ENCODE measurements at regions not wholly inside any gene's neighbourhood (a gene's known extent, or its start where the extent isn't known, plus 50 kb on each side); places are given as distances from the start of the nearest gene placed in this dataset.

DNA sequence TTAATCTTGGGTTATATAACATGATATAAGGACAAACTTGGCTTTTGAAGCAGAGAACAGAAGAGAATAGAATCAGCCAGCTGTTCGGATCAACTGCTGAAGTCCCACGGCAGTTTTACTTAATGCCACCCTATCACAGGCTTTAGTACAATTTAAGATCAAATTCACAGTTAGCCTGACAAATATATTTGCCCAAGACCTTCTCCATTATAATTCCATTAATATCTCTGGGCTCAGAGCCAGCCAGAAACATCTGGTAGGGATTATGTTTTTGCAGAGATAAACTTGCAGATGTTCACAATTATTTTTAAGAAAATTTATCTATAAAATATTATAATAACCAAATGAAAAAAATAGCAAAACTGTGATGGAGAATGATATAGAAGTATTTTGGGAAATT is 381.4 kb downstream of the RAD51AP2 start:
- no peaks in the 10 kb centered on the region for H3F3A ChIP-seq (ENCODE audit: insufficient read depth, low read length)
- no peak for DNase-seq
- no peaks in the 10 kb centered on the region for H3K9me2 ChIP-seq (replicated peaks; ENCODE audit: insufficient read depth, low read length)
- no peaks in the 10 kb centered on the region for H3K9me3 ChIP-seq (replicated peaks; ENCODE audit: insufficient read depth, low read length)
- no peaks in the 10 kb centered on the region for H3K79me2 ChIP-seq (ENCODE audit: low read length)
- H3K36me3 ChIP-seq (replicated peaks; ENCODE audit: insufficient read depth, low read length): no peaks in the 10 kb centered on the region
- no peaks in the 10 kb centered on the region for H3K27me3 ChIP-seq (replicated peaks; ENCODE audit: insufficient read depth, low read length)
- H2AFZ ChIP-seq (ENCODE audit: low read length): no peak overlapping the region
- H3K4me3 ChIP-seq (ENCODE audit: low read length): no peak overlapping the region
- TF ChIP-seq EZH2phosphoT487 (IDR thresholded peaks at IDR 0.05; ENCODE audit: low read length) (no peak), EZH2 (optimal IDR thresholded peaks at IDR 0.05; ENCODE audit: low read depth, low read length) (no peak)
- TF ChIP-seq, protein P1, sequence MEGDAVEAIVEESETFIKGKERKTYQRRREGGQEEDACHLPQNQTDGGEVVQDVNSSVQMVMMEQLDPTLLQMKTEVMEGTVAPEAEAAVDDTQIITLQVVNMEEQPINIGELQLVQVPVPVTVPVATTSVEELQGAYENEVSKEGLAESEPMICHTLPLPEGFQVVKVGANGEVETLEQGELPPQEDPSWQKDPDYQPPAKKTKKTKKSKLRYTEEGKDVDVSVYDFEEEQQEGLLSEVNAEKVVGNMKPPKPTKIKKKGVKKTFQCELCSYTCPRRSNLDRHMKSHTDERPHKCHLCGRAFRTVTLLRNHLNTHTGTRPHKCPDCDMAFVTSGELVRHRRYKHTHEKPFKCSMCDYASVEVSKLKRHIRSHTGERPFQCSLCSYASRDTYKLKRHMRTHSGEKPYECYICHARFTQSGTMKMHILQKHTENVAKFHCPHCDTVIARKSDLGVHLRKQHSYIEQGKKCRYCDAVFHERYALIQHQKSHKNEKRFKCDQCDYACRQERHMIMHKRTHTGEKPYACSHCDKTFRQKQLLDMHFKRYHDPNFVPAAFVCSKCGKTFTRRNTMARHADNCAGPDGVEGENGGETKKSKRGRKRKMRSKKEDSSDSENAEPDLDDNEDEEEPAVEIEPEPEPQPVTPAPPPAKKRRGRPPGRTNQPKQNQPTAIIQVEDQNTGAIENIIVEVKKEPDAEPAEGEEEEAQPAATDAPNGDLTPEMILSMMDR (IDR thresholded peaks at IDR 0.05; ENCODE audit: low read length): no peak
- H3K4me2 ChIP-seq (ENCODE audit: low read depth, low read length): no peak overlapping the region
- H3K27ac ChIP-seq (ENCODE audit: low read length): no peak overlapping the region
- no peaks in the 10 kb centered on the region for H3K4me1 ChIP-seq (ENCODE audit: low read length)
- H4K20me1 ChIP-seq (ENCODE audit: insufficient read depth, low read length): no peaks in the 10 kb centered on the region
- no peak overlapping the region for H3K9ac ChIP-seq (ENCODE audit: low read length)

DNA sequence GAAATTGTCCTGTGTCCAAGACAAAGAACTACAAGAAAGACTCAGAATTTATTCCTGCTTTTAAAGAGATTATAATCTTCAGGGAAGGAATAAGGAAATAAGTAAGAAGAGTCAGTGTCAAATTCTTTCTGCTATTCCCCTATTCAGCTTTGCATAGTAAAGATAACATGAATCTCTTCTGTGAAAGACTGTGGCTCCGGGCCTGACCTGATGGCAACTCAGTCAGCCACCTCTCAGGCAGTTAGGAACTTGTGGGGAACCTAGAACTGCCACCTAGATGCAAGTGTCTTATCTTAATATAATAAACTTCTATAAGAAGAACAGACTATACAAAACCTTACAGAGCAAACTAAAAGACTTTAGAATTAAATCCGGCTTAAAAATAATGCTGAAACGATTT is 382.0 kb downstream of the RAD51AP2 start:
- Histone ChIP-seq H3K27ac (ENCODE audit: low read length) (no peak overlapping the region), H4K20me1 (ENCODE audit: insufficient read depth, low read length) (no peaks in the 10 kb centered on the region), H3K9me3 (replicated peaks; ENCODE audit: insufficient read depth, low read length) (no peaks in the 10 kb centered on the region), H3K79me2 (ENCODE audit: low read length) (no peaks in the 10 kb centered on the region), H3K9ac (ENCODE audit: low read length) (no peak overlapping the region), H3K36me3 (replicated peaks; ENCODE audit: insufficient read depth, low read length) (no peaks in the 10 kb centered on the region), H3K4me1 (ENCODE audit: low read length) (no peaks in the 10 kb centered on the region), H3F3A (ENCODE audit: insufficient read depth, low read length) (no peaks in the 10 kb centered on the region), H3K9me2 (replicated peaks; ENCODE audit: insufficient read depth, low read length) (no peaks in the 10 kb centered on the region), H3K4me3 (ENCODE audit: low read length) (no peak overlapping the region), H3K4me2 (ENCODE audit: low read depth, low read length) (no peak overlapping the region), H2AFZ (ENCODE audit: low read length) (no peak overlapping the region), H3K27me3 (replicated peaks; ENCODE audit: insufficient read depth, low read length) (no peaks in the 10 kb centered on the region)
- DNase-seq: no peak
- TF ChIP-seq, protein P1 (IDR thresholded peaks at IDR 0.05; ENCODE audit: low read length): no peak
- TF ChIP-seq EZH2phosphoT487 (IDR thresholded peaks at IDR 0.05; ENCODE audit: low read length) (no peak), EZH2 (optimal IDR thresholded peaks at IDR 0.05; ENCODE audit: low read depth, low read length) (no peak)

DNA sequence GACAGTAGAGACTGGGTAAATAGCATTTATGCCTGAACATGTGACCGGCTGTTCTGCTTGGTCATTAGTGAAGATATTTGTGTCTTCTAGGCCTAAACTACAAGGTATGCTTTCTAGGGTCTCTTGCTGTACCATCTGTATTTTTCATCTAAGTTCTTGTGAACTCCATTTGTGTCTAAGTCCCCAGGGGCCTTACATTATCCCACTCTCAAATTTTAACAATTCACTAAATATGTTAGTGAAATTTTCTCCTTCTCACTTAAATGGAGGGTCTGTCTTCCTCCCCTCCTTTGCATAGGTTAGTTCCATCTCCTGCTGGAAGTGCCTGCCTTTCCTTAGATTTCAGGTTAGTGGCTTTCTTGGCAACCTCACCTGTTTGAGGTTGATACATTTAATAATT is 382.6 kb downstream of the RAD51AP2 start:
- no peak for DNase-seq
- H3K27ac ChIP-seq (ENCODE audit: low read length): no peak overlapping the region
- no peaks in the 10 kb centered on the region for H4K20me1 ChIP-seq (ENCODE audit: insufficient read depth, low read length)
- no peaks in the 10 kb centered on the region for H3K79me2 ChIP-seq (ENCODE audit: low read length)
- H3K9ac ChIP-seq (ENCODE audit: low read length): no peak overlapping the region
- no peaks in the 10 kb centered on the region for H3K4me1 ChIP-seq (ENCODE audit: low read length)
- no peaks in the 10 kb centered on the region for H3K9me3 ChIP-seq (replicated peaks; ENCODE audit: insufficient read depth, low read length)
- H3K27me3 ChIP-seq (replicated peaks; ENCODE audit: insufficient read depth, low read length): no peaks in the 10 kb centered on the region
- no peaks in the 10 kb centered on the region for H3F3A ChIP-seq (ENCODE audit: insufficient read depth, low read length)
- no peak overlapping the region for H3K4me3 ChIP-seq (ENCODE audit: low read length)
- H2AFZ ChIP-seq (ENCODE audit: low read length): no peak overlapping the region
- no peak overlapping the region for H3K4me2 ChIP-seq (ENCODE audit: low read depth, low read length)
- H3K9me2 ChIP-seq (replicated peaks; ENCODE audit: insufficient read depth, low read length): no peaks in the 10 kb centered on the region
- no peaks in the 10 kb centered on the region for H3K36me3 ChIP-seq (replicated peaks; ENCODE audit: insufficient read depth, low read length)
- no peak for TF ChIP-seq EZH2phosphoT487 (IDR thresholded peaks at IDR 0.05; ENCODE audit: low read length)
- TF ChIP-seq, protein P1 (IDR thresholded peaks at IDR 0.05; ENCODE audit: low read length): no peak
- no peak for TF ChIP-seq EZH2 (optimal IDR thresholded peaks at IDR 0.05; ENCODE audit: low read depth, low read length)
